ENCODE measurements at regions not wholly inside any gene's neighbourhood (a gene's known extent, or its start where the extent isn't known, plus 50 kb on each side); places are given as distances from the start of the nearest gene placed in this dataset.

- TF ChIP-seq, protein P1, sequence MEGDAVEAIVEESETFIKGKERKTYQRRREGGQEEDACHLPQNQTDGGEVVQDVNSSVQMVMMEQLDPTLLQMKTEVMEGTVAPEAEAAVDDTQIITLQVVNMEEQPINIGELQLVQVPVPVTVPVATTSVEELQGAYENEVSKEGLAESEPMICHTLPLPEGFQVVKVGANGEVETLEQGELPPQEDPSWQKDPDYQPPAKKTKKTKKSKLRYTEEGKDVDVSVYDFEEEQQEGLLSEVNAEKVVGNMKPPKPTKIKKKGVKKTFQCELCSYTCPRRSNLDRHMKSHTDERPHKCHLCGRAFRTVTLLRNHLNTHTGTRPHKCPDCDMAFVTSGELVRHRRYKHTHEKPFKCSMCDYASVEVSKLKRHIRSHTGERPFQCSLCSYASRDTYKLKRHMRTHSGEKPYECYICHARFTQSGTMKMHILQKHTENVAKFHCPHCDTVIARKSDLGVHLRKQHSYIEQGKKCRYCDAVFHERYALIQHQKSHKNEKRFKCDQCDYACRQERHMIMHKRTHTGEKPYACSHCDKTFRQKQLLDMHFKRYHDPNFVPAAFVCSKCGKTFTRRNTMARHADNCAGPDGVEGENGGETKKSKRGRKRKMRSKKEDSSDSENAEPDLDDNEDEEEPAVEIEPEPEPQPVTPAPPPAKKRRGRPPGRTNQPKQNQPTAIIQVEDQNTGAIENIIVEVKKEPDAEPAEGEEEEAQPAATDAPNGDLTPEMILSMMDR (conservative IDR thresholded peaks at IDR 0.05; ENCODE audit: low read depth) = no peak
- no peak overlapping the region for H3K27ac ChIP-seq
- DNase-seq (ENCODE audit: low spot score) = no peak
- ChIA-PET CTCF (no interaction called here), POLR2A (ENCODE audit: low non-redundant PET) (no interaction called here)
Measured at GRCh38 chr14:71636076-71636475, 296.2 kb upstream of the RGS6 start.

DNA sequence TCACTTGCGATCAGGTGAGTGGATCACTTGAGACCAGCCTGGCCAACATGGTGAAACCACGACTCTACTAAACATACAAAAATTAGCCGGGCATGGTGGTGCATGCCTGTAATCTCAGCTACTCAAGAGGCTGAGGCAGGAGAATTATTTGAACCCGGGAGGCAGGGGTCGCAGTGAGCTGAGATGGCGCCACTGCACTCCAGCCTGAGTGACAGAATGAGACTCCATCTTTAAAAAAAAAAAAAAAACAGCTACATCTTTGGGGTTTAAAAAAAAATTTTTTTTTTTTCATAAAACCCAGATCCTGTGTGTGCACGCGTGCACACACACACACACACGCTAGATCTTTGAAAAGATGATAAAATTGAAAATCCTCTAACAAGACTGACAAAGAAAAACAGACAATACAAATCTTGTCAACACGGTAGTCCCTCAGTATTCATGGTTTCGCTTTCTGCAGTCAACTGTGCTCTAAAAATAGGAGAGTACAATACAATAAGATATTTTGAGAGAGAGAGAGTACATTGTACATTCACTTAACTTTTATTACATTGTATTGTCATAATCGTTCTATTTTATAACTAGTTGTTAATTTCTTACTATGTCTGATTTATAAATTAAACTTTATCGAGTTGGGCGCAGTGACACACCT, 295.3 kb upstream of the RGS6 start:
- ChIA-PET CTCF (interaction anchor here (0.8 kb wide), 1 partner anchor 87 kb away, joined by 4 read pairs; no protein-coding TSS in a partner anchor), POLR2A (ENCODE audit: low non-redundant PET) (no interaction called here)
- no peak for DNase-seq (ENCODE audit: low spot score)
- TF ChIP-seq, protein P1 (conservative IDR thresholded peaks at IDR 0.05; ENCODE audit: low read depth) = no peak
- no peak overlapping the region for H3K27ac ChIP-seq

DNA sequence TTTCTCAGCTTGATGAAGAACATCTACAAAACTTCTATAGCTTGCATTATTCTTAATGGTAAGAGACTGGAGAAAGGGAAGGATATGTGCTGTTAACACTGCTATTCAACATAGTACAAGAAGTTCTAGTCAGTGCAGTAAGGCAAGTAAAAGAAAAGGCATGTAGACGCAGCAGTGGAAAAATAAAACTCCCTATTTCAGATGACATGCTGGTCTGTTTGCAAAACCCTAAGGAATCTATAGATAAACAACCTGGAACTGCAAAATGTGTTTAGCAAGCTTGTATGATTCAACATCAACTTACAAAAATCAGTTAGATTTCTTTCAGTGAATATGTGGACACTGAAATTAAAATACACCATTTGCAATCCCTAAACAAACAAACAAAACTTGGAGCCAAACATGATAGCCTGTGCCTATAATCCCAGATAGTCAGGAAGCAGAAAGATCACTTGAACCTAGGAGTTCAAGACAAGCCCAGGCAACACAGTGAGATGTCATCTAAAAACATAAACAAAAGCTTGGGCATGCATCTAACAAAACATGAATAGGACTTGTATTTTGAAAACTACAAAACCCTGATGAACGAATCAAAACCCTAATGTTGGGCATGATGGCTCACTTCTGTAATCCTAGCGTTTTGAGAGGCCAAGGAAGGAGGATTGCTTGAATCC, 293.6 kb upstream of the RGS6 start:
- H3K27ac ChIP-seq = no peak overlapping the region
- DNase-seq (ENCODE audit: low spot score) = no peak
- TF ChIP-seq, protein P1 (conservative IDR thresholded peaks at IDR 0.05; ENCODE audit: low read depth) = no peak
- ChIA-PET CTCF (no interaction called here), POLR2A (ENCODE audit: low non-redundant PET) (no interaction called here)

DNA sequence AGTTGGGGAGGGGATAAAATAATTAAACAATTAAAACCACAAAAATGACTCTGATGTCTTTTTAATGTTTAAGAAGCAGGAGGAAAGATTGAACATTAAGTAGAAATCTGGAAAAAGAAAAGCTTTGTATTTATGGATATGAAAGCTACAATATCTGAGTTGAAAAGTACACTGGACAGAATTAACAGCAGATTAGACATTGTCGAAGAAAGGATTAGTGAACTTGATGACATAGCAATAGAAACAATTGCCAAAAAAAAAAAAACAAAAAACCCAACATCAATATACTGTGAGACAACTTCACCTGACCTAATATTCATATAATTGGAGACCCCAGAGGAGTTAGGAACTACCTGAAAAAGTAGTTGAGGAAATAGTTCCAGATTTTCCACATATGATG, 289.5 kb upstream of the RGS6 start:
- no peak overlapping the region for H3K27ac ChIP-seq
- ChIA-PET CTCF (no interaction called here), POLR2A (ENCODE audit: low non-redundant PET) (no interaction called here)

GRCh38 chr14:71645656-71646055, 286.6 kb upstream of the RGS6 start:
- H3K27ac ChIP-seq = no peak overlapping the region
- TF ChIP-seq, protein P1 (conservative IDR thresholded peaks at IDR 0.05; ENCODE audit: low read depth) = no peak
- POLR2A ChIA-PET (ENCODE audit: low non-redundant PET) = interaction anchor here (0.6 kb wide), 1 partner anchor 93 kb away, joined by 4 read pairs; no protein-coding TSS in a partner anchor
- DNase-seq (ENCODE audit: low spot score) = no peak
- CTCF ChIA-PET = no interaction called here

More for the DNA sequence above, 289.5 kb upstream of the RGS6 start:
- TF ChIP-seq, protein P1 (conservative IDR thresholded peaks at IDR 0.05; ENCODE audit: low read depth) = no peak
- DNase-seq (ENCODE audit: low spot score) = no peak

- ChIA-PET CTCF (interaction anchor here (0.6 kb wide), 1 partner anchor 1375 kb away, joined by 4 read pairs; no protein-coding TSS in a partner anchor), POLR2A (ENCODE audit: low non-redundant PET) (no interaction called here)
- H3K27ac ChIP-seq = no peak overlapping the region
- TF ChIP-seq, protein P1 (conservative IDR thresholded peaks at IDR 0.05; ENCODE audit: low read depth) = no peak
- DNase-seq (ENCODE audit: low spot score) = no peak
Measured at GRCh38 chr14:71646518-71646917, 285.7 kb upstream of the RGS6 start.
